Fibroblast of mammary gland (primary cell): ENCODE measurements at regions not wholly inside any gene's neighbourhood (a gene's known extent, or its start where the extent isn't known, plus 50 kb on each side); places are given as distances from the start of the nearest gene placed in this dataset.

Experiments used
- DNase-seq: peaks from one replicate; pipeline ENCODE4 v3.0.0-alpha.2; 2010; ENCODE audit warnings: low read depth
- H3K4me3 ChIP-seq: 2 replicates; pipeline ENCODE4 v1.5.1; 2011; ENCODE audit warnings: low read depth, mild to moderate bottlenecking, low read length, moderate library complexity; ENCODE audit not compliant: control insufficient read depth
- CTCF ChIP-seq: conservative IDR thresholded peaks from 2 replicates; pipeline ENCODE4 v1.5.1; 2011; ENCODE audit warnings: low read depth, low read length, inconsistent platforms; ENCODE audit not compliant: control insufficient read depth, insufficient read depth

DNA sequence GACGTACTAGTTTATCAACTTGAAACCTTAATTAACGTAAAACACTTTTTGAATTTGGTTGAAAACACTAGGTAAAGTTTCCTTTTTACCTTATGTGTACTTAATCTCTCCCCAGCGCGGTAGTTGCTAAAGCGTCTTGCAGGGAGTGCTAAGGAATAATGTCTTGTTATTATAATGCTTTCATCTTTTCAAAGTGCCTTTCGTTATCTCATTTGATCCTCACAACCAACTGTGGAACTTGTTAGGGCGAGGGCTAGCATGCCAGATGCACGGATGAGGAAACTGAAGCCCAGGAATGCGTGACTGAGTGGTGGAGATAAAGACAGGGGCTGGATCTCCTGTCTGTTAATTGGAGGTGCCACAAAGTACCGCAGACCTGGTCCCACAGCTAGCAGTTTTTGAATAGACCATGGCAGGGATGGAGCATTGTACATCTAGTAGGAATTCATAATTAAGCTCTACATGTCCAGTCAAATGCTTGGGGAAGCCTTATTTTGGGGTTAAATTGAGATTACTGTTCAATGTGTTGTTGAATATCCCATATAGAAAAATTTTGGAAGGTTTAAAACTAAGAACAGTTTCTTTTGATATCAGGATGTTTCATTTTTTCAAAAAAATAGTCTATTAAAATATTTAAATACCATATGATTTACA is 234.3 kb downstream of the SH2D4B start:
- DNase-seq, result no peak
- no peak for TF ChIP-seq CTCF
- H3K4me3 ChIP-seq, result no peak overlapping the region

DNA sequence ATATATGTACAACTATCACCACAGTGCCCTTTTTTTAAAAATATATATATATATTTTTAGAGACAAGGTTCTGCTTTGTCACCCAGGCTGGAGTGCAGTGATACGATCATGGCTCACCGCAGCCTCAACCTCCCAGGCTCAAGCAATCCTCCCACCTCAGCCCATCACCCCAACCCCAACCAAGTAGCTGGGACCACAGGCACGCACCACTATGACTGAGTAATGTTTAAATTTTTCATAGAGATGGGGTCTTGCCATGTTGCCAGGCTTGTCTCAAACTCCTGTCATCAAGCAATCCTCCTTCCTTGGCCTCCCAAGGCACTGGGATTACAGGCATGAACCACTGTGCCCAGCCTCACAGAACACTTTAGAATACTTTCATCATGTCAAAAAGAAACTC is 234.9 kb downstream of the SH2D4B start:
- no peak overlapping the region for H3K4me3 ChIP-seq
- TF ChIP-seq CTCF, result no peak
- no peak for DNase-seq

GRCh38 chr10:80784695-80785094 is 247.0 kb downstream of the SH2D4B start:
- TF ChIP-seq CTCF, result no peak
- H3K4me3 ChIP-seq, result no peak overlapping the region

GRCh38 chr10:80786322-80786721 is 248.6 kb downstream of the SH2D4B start:
- no peak for DNase-seq
- no peak for TF ChIP-seq CTCF

More at GRCh38 chr10:80784695-80785094, 247.0 kb downstream of the SH2D4B start:
- DNase-seq, result no peak

DNA sequence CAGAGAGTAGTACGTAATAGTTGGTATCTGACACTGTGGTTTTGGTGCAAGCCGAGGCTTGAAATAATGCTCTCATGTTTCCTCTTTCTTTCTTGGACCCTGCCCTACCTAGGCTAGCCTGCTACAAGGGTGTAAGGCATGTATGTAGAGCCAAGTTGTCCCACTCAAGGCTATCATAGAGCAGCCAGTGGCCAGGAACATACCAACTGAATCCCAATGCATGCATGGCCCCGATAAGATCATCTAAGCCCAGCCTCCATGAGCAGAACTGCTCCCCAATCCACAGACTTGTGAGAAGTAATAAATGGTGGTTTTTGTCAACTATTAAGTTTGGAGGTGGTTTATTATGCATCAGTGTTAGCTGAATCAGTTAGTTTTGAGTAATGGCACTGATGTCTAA is 250.2 kb downstream of the SH2D4B start:
- no peak for TF ChIP-seq CTCF
- DNase-seq, result no peak
- no peak overlapping the region for H3K4me3 ChIP-seq

More at GRCh38 chr10:80786322-80786721, 248.6 kb downstream of the SH2D4B start:
- H3K4me3 ChIP-seq, result no peak overlapping the region

DNA sequence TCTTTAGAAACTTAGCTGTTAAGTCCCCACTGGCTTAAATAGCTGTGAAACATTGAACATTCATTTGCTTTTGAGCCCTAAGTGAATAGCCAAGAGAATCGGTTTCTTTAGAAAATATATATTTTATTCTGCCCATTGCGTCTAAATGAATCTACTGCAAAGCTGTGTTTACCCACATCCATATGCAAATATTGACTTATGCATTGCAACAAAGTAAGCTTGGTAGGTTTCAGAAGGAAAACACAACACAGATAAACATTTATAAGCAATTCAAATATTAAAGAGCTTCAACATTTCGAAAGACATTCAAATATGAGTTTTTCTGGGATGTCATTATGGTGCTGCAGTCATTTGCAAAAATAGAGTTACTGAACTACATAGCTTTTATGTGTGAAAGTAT is 257.3 kb downstream of the SH2D4B start:
- no peak for TF ChIP-seq CTCF
- H3K4me3 ChIP-seq, result no peak overlapping the region
- DNase-seq, result no peak
